HG03135 (cell line): ENCODE measurements at regions not wholly inside any gene's neighbourhood (a gene's known extent, or its start where the extent isn't known, plus 50 kb on each side); places are given as distances from the start of the nearest gene placed in this dataset.

Source experiments
- ATAC-seq: cut with Tn5 transposase; IDR thresholded peaks from one replicate; pipeline ENCODE4 v1.9.1; 2021; ENCODE audit warnings: mild to moderate bottlenecking, moderate library complexity; ENCODE audit not compliant: unreplicated experiment

DNA sequence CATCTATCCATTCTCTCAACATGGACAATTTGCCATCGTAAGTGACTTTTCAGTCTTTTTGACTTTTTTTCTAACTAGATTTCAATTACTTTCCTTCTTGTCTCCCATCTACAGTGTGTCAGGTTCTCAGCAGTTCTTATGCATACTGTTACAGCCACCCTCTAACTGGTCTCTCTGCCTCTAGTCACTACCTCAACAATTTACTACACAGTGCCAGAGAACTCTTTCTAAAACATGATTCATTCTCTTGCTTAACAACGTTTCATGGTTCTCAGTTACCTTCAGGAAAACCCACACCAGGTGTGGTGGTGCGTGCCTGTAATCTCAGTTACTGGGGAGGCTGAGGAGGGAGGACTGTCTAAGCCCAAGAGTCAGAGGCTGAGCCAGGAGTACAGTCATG, 95.4 kb downstream of the DIPK2A start:
- no peak for ATAC-seq

GRCh38 chr3:144073698-144074097, 102.1 kb downstream of the DIPK2A start:
- no peak for ATAC-seq

- ATAC-seq = no peak
Observed at GRCh38 chr3:144079634-144080033, 108.0 kb downstream of the DIPK2A start.

- ATAC-seq = no peak
Observed at GRCh38 chr3:144084929-144085328, 113.3 kb downstream of the DIPK2A start.

- no peak for ATAC-seq
Observed at GRCh38 chr3:144085964-144086363, 114.3 kb downstream of the DIPK2A start.

GRCh38 chr3:144096016-144096415, 124.4 kb downstream of the DIPK2A start:
- no peak for ATAC-seq

- ATAC-seq = no peak
Observed at GRCh38 chr3:144097163-144097562, 125.5 kb downstream of the DIPK2A start.

DNA sequence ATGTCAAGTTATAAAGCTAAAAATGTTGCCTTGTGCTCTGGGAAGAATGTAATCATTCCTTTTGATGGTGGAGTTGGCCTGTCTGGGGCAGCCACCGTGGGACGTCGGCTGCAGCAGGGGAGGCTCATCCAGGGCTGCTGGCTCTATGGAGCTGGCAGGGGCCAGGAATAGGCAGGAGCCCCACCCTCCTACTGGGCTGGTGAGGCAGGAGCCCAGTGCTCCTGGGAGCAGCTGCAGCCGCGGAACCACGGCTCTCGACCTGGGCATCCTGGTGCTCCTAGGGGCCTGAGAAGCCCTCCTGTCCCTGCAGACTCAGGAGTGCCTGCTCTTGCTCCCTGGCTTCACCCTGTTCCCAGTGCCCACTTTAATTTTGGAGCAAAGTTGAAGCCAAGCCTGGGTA, 127.1 kb downstream of the DIPK2A start:
- ATAC-seq = no peak

GRCh38 chr3:144102421-144102820, 130.8 kb downstream of the DIPK2A start:
- no peak for ATAC-seq

- ATAC-seq = no peak
Observed at GRCh38 chr3:144104186-144104585, 132.6 kb downstream of the DIPK2A start.

GRCh38 chr3:144104679-144105078, 133.1 kb downstream of the DIPK2A start:
- ATAC-seq = no peak

DNA sequence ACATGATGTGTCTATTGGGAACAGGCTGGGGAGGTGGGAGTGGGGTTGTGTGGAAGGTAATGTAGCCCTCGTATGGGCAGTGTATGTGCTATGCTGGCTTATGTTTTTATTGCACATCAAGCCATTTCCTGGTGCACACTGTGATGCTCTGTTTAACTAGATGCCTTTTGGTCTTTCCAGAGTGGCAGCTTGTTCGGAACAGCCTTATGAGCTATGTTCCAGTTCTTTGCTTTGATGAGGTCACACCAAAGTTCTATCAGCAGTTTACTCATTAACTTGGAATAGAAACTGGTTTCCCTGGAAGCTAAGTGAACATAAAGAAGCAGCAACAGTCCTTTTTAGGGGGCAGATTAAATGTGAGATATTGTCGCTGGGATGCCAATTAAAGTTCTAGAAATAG, 133.9 kb downstream of the DIPK2A start:
- no peak for ATAC-seq

DNA sequence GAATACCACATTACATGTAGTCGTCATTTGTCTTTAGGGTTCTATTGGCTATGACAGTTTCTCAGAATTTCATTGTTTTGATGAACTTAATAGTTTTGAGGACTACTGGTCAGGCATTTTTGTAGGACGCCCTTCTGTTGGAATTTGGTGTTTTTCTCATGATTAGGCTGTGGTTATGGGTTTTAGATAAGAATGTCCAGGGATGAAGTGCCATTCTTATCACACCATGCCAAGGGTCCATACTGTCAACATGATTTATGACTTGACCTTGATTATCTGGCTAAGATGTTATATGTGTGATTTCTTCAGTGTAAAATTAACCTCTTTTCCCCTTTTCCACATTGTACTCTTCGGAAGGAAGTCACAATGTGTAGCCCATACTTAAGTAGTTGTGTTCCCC, 135.3 kb downstream of the DIPK2A start:
- ATAC-seq = no peak

- ATAC-seq = no peak
Observed at GRCh38 chr3:144107923-144108322, 136.3 kb downstream of the DIPK2A start.

GRCh38 chr3:144109944-144110343, 138.3 kb downstream of the DIPK2A start:
- ATAC-seq = peak; percentile 97

- ATAC-seq = no peak
Observed at GRCh38 chr3:144112036-144112435, 140.4 kb downstream of the DIPK2A start.

- ATAC-seq = no peak
Observed at GRCh38 chr3:144112437-144112836, 140.8 kb downstream of the DIPK2A start.

DNA sequence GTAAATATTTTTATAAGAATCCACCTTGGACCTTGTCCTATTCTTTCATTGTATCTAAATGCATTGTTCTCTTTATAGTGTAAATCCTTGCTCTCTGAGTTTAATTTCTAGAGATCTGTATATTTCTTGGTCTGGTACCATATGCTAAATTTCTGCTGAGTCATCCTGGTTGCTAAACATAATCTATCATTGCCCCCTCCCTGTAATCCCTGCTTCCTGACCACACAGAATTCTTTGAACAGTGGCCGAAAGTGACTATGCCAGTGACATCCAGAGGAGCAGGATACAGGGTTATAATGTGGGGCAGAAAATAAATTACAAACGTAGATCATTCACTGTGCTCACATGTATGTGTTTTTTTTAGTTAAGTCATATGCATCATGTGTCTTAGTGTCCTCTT, 143.1 kb downstream of the DIPK2A start:
- no peak for ATAC-seq

- ATAC-seq = no peak
Observed at GRCh38 chr3:144119633-144120032, 148.0 kb downstream of the DIPK2A start.

DNA sequence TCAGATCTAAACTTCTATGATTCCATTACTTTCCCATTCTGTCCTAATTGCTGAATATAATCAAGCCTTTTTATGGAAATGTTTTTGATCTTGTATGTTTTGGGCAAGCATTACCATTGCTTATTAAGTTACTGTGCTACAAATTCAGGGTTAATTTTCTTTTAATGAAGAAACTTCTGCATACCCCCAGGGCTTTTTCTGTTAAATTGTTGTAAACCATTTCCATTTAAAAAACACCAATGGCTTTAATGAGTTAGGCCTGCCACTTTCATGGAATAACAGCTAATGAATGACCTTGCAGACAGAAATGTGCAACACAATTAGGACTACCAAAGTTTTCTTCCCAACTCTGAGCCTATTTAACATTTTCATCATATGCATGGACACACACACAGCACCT, 150.0 kb downstream of the DIPK2A start:
- no peak for ATAC-seq

DNA sequence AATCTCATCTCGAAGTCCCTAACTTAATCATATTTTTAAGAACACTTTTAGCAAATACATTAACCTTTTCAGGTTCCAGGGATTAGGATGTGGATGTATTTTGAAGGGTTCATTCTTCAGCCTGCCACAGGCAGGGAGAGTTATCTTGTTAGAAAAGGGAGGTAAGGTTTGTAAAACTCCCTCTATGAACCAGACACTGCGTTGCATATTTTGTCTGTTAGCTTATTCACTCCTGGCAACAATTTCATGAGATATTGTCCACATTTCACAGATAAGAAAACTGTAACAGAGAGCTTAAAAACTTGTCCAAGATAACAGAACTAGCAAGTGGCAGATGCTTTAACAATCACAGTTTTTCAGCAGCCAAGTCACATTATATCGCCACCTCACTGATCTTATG, 155.4 kb downstream of the DIPK2A start:
- no peak for ATAC-seq

DNA sequence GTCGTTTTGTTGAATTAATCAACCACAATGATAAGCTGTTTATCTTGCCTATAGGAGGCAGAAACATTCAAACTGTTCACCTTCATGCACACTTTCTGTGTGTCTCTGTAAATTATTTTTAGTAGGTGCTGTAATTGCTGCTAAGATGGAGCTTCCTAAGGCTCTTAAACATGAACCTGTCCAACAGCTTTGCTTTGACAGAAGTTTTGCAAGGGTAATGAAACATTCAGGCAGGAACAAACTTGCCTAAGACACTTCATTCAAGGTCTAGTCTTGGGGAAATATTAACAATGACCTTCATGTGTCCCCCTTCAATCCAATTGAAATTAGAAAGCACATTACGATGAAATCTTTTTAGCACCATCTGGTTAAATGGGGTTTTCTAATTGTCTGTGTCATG, 156.1 kb downstream of the DIPK2A start:
- peak; percentile 18 for ATAC-seq

GRCh38 chr3:144128108-144128892, 156.7 kb downstream of the DIPK2A start:
- peak; percentile 95 for ATAC-seq
